ENCODE measurements at regions not wholly inside any gene's neighbourhood (a gene's known extent, or its start where the extent isn't known, plus 50 kb on each side); places are given as distances from the start of the nearest gene placed in this dataset.

DNA sequence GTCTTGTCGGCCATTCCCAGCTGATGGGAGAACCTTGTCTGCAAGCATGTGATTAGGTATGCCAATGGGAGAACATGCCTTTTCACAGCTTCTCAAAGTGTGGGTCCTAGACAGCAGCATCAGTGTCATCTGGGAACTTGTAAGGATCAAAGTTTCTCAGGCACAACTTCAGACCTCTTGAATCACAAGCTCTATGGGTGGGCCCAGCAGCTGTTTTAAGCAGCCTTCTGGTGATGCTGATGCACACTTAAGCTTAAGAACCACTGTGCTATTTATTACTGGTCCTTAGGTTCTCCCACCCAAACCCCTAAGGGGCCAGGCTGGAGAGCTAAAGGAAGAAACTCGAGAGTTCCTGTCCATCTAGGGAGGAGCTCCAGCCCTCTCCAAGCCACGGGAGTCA lies 453.9 kb upstream of the PROK2 start:
- TF ChIP-seq, protein P1, sequence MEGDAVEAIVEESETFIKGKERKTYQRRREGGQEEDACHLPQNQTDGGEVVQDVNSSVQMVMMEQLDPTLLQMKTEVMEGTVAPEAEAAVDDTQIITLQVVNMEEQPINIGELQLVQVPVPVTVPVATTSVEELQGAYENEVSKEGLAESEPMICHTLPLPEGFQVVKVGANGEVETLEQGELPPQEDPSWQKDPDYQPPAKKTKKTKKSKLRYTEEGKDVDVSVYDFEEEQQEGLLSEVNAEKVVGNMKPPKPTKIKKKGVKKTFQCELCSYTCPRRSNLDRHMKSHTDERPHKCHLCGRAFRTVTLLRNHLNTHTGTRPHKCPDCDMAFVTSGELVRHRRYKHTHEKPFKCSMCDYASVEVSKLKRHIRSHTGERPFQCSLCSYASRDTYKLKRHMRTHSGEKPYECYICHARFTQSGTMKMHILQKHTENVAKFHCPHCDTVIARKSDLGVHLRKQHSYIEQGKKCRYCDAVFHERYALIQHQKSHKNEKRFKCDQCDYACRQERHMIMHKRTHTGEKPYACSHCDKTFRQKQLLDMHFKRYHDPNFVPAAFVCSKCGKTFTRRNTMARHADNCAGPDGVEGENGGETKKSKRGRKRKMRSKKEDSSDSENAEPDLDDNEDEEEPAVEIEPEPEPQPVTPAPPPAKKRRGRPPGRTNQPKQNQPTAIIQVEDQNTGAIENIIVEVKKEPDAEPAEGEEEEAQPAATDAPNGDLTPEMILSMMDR (IDR thresholded peaks at IDR 0.05): no peak
- TF ChIP-seq POLR2A (IDR thresholded peaks at IDR 0.05) (no peak), EP300 (IDR thresholded peaks at IDR 0.05) (no peak), POLR2AphosphoS5 (IDR thresholded peaks at IDR 0.05) (no peak)

All from gastroesophageal sphincter (tissue), 3 donors.